Hepatocyte (in vitro differentiated cells): ENCODE measurements at regions not wholly inside any gene's neighbourhood (a gene's known extent, or its start where the extent isn't known, plus 50 kb on each side); places are given as distances from the start of the nearest gene placed in this dataset.
"Not testable (repeated sequence)": the region's sequence is repeated elsewhere in the genome, so short reads cannot be mapped to it uniquely, and the experiment has no call there.

ENCODE experiments used
- EZH2 ChIP-seq: fragments of 200-600 bp; sonication (generic); IDR thresholded peaks from 2 replicates; pipeline ENCODE4 v1.6.1; 2016; ENCODE audit warnings: antibody characterized with exemption, mild to moderate bottlenecking, borderline replicate concordance
- EZH2phosphoT487 ChIP-seq: fragments of 200-600 bp; sonication (generic); IDR thresholded peaks from one replicate; pipeline ENCODE4 v1.6.1; 2018; ENCODE audit warnings: antibody characterized with exemption, mild to moderate bottlenecking, low read depth, moderate library complexity; ENCODE audit not compliant: unreplicated experiment, severe bottlenecking
- TF ChIP-seq, protein P1 (sequence below): fragments of 200-600 bp; sonication (generic); IDR thresholded peaks from 2 replicates; pipeline ENCODE4 v1.5.1; 2016; ENCODE audit warnings: antibody characterized with exemption, mild to moderate bottlenecking; ENCODE audit not compliant: poor library complexity

DNA sequence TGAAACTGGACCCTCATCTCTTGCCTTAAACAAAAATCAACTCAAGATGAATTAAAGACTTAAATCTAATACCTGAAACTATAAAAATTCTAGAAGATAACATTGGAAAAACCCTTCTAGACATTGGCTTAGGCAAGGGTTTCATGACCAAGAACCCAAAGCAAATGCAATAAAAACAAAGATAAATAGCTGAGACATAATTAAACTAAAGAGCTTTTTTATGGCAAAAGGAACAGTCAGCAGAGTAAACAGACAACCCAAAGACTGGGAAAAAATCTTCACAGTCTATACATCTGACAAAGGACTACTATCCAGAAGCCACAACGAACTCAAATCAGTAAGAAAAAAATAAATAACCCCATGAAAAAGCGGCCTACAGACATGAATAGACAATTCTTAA is 446.9 kb upstream of the TRPC7 start:
- TF ChIP-seq, protein P1, sequence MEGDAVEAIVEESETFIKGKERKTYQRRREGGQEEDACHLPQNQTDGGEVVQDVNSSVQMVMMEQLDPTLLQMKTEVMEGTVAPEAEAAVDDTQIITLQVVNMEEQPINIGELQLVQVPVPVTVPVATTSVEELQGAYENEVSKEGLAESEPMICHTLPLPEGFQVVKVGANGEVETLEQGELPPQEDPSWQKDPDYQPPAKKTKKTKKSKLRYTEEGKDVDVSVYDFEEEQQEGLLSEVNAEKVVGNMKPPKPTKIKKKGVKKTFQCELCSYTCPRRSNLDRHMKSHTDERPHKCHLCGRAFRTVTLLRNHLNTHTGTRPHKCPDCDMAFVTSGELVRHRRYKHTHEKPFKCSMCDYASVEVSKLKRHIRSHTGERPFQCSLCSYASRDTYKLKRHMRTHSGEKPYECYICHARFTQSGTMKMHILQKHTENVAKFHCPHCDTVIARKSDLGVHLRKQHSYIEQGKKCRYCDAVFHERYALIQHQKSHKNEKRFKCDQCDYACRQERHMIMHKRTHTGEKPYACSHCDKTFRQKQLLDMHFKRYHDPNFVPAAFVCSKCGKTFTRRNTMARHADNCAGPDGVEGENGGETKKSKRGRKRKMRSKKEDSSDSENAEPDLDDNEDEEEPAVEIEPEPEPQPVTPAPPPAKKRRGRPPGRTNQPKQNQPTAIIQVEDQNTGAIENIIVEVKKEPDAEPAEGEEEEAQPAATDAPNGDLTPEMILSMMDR: not testable (repeated sequence)
- not testable (repeated sequence) for TF ChIP-seq EZH2phosphoT487, EZH2
